Forelimb muscle (tissue), 1 donor: ENCODE measurements at regions not wholly inside any gene's neighbourhood (a gene's known extent, or its start where the extent isn't known, plus 50 kb on each side); places are given as distances from the start of the nearest gene placed in this dataset.

Source experiments
- DNase-seq: peaks from one replicate; pipeline ENCODE4 v3.0.0-alpha.2; 2013; ENCODE audit warnings: low read depth

DNA sequence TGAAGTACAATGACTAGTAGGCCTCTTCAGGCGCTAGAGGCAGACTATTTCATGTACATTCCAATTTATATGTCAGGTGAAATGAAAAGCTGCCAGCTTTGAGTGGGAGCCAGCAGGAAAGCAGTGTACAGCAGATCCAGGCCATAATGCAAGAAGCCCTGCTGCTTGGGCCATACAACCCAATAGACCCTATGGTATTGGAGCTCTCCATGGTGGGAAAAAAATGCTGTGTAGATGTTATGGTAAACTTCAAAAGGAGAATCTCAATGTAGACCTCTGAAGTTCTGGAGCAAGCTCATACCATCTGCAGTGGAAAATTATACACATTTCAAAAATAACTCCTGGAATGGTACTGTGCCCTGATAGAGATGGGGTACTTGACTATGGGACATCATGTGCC, 71.5 kb upstream of the CD82 start:
- no peak for DNase-seq

DNA sequence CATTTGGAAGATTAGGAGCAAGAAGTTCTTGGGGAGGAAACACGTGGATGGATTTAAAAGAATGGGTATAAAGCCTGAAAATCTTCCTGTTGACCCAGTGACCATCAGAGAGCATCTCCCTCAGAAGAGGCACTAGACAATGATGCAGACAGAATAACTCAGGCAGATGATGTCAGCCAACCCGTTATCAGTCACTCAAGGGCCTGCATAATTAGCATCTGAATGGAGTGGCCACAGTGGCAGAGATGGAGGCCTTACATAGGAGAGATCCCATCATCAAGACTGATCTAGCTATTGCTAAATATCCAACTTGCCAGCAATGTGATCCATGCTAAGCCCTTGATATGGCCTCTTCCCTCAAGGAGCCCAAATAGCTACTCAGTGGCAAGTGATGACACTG, 70.7 kb upstream of the CD82 start:
- no peak for DNase-seq

DNA sequence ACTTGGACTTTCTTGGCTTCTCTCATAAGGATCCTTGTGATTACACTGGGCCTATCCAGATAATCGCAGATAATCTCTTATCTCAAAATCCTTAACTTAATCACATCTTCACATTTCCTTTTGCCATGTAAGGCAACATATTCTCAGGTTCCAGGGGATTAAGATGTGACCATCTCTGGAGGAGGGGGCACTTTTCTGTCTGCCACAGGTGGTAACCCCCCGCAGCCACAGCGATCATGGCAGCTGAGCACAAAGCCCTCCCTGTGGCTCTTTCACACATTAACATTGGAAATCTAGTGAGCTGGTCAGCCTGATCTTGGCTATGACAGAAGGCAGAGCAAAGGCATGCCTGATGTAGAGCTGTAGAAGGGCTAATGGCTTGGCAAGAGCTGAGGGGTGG, 69.1 kb upstream of the CD82 start:
- DNase-seq: no peak

DNA sequence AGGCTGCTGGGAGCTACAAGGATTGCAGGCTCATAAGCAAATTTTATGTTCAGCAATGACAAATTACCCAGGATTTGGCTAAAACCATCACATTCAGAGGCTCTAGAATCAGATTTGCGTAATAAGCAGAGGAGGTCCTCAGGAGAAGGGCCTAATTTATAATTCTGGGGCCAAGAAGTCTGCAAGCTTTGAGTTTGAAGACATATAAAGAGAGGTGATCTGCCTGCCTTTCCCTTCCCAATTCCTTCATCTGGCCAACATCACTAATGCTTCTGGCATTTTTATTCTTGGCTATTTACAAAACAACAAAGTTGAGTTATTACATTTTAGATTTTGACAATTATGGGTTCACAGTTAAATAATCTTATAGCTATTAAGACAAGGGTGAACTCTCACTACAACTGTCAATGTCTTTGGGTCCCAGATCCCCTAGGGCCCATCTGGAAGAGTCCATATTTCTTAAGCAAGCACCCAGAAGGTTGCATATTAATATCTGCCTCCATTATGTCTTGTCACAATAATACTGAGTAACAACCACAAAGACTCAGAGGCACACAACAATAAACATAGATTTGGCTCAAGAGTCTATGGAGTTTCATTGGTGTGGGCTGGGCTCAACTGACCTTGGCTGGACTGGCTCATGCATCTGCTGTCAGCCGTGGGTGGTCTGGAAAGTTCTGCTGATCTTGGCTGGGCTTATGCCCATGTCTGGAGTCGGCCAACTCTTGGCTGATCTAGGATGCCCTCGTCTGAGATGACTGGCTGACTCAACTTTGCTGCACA, 67.2 kb upstream of the CD82 start:
- no peak for DNase-seq

GRCh38 chr11:44502506-44502905, 63.0 kb upstream of the CD82 start:
- no peak for DNase-seq

DNA sequence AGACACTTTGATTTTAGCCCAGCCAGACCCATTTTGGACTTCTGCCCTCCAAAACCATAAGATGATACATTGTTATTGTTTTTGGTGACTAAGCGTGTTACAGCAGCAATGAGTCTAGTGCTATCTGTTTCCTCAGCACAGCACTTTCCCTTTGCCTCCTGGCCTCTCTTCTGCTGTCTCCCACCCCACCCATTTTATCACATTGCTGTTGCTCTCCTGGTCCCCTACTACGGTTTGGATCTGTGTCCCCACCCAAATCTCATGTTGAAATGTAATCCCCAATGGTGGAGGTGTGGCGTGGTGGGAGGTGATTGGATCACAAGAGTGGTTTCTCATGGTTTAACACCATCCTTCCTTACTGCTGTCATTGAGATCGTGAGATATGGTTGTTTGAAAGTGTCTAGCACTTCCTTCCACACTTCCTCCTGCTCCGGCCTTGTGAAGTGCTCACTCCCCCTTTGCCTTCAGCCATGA, 59.8 kb upstream of the CD82 start:
- DNase-seq: no peak

DNA sequence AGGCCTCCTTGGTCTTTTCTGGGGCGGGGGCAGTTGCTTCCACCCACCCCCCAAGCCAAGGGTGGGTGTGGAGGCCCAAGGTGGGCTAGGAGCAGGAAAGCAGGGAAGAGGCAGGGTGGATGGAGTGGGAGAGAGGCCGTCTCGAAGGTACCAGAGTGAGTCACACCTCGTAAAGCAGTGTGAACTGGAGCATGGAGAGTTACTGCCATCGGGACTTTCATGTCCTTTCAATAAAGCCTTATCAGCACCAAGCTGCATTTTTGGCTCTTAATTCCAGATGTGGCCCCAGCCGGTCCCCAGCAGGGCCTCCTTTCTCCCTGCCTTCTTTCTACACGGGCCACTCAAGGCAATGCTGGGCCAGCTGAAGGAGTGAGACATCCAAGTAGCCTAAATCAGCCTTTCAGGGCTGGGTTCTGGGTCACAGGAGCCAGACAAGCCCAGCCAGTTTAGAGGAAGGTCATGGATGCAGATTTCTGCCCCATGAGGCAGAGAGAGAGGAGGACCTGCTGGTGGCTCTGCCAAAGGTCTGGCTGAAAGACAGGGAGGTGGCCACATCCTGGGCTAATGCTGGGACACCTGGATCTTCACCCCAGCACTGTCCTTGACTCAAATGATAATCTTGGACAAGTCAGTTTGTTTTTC, 59.0 kb upstream of the CD82 start:
- no peak for DNase-seq

DNA sequence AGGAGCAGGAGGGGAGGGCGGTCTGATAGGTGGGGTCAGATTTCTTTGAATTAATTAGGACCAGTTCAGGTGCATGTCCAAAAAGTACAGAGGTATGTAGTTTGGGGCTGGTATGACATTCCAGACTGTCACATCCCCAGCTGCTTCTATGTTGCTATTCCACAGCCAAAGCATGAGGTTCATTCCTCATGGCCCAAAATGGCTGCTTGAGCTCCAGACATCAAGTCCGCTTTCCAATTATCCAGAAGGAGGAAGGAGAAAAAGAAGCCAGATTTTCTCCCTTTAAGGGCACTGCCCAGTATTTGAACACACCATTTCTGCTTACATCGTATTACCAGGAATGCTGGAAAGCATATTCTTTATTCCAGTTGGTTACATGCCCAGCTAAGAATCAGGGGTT, 58.0 kb upstream of the CD82 start:
- no peak for DNase-seq

- no peak for DNase-seq
Observed at GRCh38 chr11:44507896-44508445, 57.5 kb upstream of the CD82 start.

DNA sequence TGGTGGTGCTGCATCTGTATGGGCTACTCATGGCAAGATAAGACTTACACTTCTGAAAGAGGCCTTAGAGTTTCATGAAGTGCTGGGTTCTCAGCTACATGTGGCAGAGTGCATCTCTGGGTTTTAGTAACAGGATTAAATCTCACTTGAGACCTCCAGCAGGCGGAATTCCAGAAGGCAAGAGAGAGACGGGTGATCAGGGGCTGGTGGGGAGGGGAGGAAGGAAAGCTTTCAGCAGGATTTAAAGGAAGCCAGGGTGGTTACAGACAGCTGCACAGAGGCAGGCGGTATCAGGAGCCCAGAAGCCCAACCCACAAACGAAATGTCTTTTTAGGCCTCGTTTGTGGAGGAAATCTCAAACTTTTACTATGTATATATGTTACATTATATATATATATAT, 56.2 kb upstream of the CD82 start:
- DNase-seq: no peak

DNA sequence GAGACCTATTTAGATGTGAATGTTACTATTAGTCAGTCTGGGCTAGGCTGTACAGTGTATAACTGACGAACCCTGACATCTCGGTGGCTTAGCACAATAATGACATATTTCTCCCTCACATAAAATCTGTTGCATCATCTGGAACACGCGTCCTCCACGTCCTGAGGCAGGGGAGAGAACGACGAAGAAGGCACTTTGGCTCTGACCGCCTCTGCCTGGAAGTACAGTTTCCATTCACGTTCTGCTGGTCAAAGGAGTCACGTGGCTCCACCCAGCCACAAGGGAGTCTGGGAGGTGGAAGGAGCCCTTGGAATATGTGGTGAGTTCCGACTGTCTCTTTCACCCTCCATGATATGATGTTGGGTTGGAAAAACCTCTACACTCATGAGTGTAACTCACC, 55.1 kb upstream of the CD82 start:
- DNase-seq: no peak

GRCh38 chr11:44512818-44513217, 52.6 kb upstream of the CD82 start:
- DNase-seq: no peak

- DNase-seq: no peak
Observed at GRCh38 chr11:44515048-44515447, 50.4 kb upstream of the CD82 start.
